ENCODE measurements at regions not wholly inside any gene's neighbourhood (a gene's known extent, or its start where the extent isn't known, plus 50 kb on each side); places are given as distances from the start of the nearest gene placed in this dataset.

DNA sequence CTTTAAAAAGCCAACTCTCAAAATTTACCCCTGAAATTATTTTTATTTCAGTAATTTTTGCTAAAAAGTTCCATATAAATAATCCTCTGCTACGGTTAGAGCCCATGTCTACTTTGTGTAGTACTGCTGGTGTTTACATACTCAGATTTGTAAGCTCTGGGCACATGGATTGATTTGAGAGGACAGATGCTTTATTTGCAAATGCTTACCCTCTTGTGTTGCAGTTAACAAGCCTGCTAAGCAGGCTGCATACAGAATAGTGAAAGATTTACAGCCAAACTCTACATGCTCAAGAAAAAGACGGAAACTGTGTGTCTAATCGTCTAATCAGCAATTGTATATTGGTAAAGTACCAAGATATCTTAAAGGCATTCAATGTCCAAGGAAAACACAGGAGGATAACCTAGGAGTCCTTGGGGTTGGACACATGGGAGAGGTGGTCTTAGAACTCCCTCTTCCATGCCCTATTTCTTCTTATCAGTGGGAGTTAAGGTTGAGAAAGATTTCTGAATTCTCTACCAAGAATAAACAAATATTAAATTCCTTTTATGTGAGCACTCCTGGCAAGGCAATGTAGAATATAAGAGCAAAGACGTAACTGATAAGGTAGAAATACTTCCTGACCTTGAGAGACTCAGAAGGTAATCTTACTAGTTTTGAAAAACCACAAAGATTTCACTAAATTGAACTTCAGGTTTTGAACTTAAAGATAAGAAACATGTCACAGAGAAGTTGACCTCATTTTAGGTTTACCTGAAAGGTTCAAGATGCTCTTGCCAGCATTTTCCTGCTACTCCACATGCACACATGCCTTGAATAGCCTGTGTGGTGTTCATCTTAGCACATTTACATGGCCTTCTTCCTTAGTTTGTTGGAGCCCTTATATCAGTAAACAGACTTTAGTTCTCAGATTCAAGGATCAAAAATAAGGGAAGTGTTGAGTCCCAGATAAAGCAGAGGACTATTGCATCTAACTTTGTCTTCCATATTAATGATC lies 1216.5 kb downstream of the SORCS3 start:
- TF ChIP-seq CEBPB (IDR thresholded peaks at IDR 0.05), result no peak
- TF ChIP-seq, protein P1, sequence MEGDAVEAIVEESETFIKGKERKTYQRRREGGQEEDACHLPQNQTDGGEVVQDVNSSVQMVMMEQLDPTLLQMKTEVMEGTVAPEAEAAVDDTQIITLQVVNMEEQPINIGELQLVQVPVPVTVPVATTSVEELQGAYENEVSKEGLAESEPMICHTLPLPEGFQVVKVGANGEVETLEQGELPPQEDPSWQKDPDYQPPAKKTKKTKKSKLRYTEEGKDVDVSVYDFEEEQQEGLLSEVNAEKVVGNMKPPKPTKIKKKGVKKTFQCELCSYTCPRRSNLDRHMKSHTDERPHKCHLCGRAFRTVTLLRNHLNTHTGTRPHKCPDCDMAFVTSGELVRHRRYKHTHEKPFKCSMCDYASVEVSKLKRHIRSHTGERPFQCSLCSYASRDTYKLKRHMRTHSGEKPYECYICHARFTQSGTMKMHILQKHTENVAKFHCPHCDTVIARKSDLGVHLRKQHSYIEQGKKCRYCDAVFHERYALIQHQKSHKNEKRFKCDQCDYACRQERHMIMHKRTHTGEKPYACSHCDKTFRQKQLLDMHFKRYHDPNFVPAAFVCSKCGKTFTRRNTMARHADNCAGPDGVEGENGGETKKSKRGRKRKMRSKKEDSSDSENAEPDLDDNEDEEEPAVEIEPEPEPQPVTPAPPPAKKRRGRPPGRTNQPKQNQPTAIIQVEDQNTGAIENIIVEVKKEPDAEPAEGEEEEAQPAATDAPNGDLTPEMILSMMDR (IDR thresholded peaks at IDR 0.05), result no peak
- TF ChIP-seq, protein P2, sequence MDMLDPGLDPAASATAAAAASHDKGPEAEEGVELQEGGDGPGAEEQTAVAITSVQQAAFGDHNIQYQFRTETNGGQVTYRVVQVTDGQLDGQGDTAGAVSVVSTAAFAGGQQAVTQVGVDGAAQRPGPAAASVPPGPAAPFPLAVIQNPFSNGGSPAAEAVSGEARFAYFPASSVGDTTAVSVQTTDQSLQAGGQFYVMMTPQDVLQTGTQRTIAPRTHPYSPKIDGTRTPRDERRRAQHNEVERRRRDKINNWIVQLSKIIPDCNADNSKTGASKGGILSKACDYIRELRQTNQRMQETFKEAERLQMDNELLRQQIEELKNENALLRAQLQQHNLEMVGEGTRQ (IDR thresholded peaks at IDR 0.05), result no peak
- TF ChIP-seq, protein P3, sequence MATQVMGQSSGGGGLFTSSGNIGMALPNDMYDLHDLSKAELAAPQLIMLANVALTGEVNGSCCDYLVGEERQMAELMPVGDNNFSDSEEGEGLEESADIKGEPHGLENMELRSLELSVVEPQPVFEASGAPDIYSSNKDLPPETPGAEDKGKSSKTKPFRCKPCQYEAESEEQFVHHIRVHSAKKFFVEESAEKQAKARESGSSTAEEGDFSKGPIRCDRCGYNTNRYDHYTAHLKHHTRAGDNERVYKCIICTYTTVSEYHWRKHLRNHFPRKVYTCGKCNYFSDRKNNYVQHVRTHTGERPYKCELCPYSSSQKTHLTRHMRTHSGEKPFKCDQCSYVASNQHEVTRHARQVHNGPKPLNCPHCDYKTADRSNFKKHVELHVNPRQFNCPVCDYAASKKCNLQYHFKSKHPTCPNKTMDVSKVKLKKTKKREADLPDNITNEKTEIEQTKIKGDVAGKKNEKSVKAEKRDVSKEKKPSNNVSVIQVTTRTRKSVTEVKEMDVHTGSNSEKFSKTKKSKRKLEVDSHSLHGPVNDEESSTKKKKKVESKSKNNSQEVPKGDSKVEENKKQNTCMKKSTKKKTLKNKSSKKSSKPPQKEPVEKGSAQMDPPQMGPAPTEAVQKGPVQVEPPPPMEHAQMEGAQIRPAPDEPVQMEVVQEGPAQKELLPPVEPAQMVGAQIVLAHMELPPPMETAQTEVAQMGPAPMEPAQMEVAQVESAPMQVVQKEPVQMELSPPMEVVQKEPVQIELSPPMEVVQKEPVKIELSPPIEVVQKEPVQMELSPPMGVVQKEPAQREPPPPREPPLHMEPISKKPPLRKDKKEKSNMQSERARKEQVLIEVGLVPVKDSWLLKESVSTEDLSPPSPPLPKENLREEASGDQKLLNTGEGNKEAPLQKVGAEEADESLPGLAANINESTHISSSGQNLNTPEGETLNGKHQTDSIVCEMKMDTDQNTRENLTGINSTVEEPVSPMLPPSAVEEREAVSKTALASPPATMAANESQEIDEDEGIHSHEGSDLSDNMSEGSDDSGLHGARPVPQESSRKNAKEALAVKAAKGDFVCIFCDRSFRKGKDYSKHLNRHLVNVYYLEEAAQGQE (IDR thresholded peaks at IDR 0.05), result no peak
